Common myeloid progenitor, CD34-positive (primary cell): ENCODE measurements at regions not wholly inside any gene's neighbourhood (a gene's known extent, or its start where the extent isn't known, plus 50 kb on each side); places are given as distances from the start of the nearest gene placed in this dataset.

ENCODE experiments used
- CTCF ChIA-PET: fragments of 350-600 bp; sonication (Branson Sonifier 250); formaldehyde crosslinking; loops from one replicate; lab custom pipeline; 2021; ENCODE audit warnings: antibody characterized with exemption; lab: Charles Lee
- POLR2A ChIA-PET: fragments of 350-600 bp; sonication (Branson Sonifier 250); formaldehyde crosslinking; loops from one replicate; lab custom pipeline; 2021; ENCODE audit warnings: antibody characterized with exemption; lab: Charles Lee
- DNase-seq, 3 donors: peaks; one replicate each; pipeline versions ENCODE4 v3.0.0 to v3.0.0-alpha.2; 2013
- H3K27ac ChIP-seq, 2 experiments: 1 replicate in 1 of 2; 2 replicates in 1 of 2; pipeline ENCODE4 v1.7.0; 2013; ENCODE audit warnings: inconsistent platforms in 2 of 2, low read length in 2 of 2, mild to moderate bottlenecking in 2 of 2, low read depth in 1 of 2, moderate library complexity in 1 of 2; ENCODE audit not compliant: severe bottlenecking in 2 of 2, insufficient read depth in 1 of 2, poor library complexity in 1 of 2
- H3K27me3 ChIP-seq, 5 experiments: replicated peaks in 2 of 5; 1 replicate in 3 of 5; 2 replicates in 2 of 5; pipeline versions ENCODE4 v1.6.1 to v1.7.0; 2013; ENCODE audit warnings: low read length in 4 of 5, mild to moderate bottlenecking in 2 of 5, moderate library complexity in 2 of 5, inconsistent platforms in 1 of 5; ENCODE audit not compliant: insufficient read depth in 5 of 5, control insufficient read depth in 4 of 5
- H3K36me3 ChIP-seq, 4 experiments: 1 replicate in 2 of 4; 2 replicates in 2 of 4; pipeline versions ENCODE4 v1.6.1 to v1.7.0; 2013; ENCODE audit warnings: low read length in 3 of 4, control low read depth in 1 of 4, mild to moderate bottlenecking in 1 of 4; ENCODE audit not compliant: control insufficient read depth in 4 of 4, insufficient read depth in 4 of 4
- H3K4me1 ChIP-seq, 4 experiments: 1 replicate in 3 of 4; 2 replicates in 1 of 4; pipeline versions ENCODE4 v1.6.1 to v1.7.1; 2013; ENCODE audit warnings: low read length in 3 of 4, mild to moderate bottlenecking in 3 of 4, control low read depth in 1 of 4, inconsistent platforms in 1 of 4, moderate library complexity in 1 of 4; ENCODE audit not compliant: control insufficient read depth in 4 of 4, insufficient read depth in 4 of 4; ENCODE audit errors: control extremely low read depth in 1 of 4
- H3K4me3 ChIP-seq, 7 experiments: 1 replicate in 4 of 7; 2 replicates in 3 of 7; pipeline versions ENCODE4 v1.5.1 to v1.7.0; 2013; ENCODE audit warnings: mild to moderate bottlenecking in 7 of 7, low read length in 6 of 7, moderate library complexity in 6 of 7, inconsistent platforms in 2 of 7, low read depth in 2 of 7, control low read depth in 1 of 7; ENCODE audit not compliant: insufficient read depth in 4 of 7, control insufficient read depth in 1 of 7; ENCODE audit errors: extremely low read depth in 1 of 7
- H3K9me3 ChIP-seq, 5 experiments: 1 replicate in 4 of 5; 2 replicates in 1 of 5; pipeline versions ENCODE4 v1.6.1 to v1.7.1; 2013; ENCODE audit warnings: low read length in 4 of 5, mild to moderate bottlenecking in 2 of 5, inconsistent platforms in 1 of 5, low read depth in 1 of 5, moderate library complexity in 1 of 5; ENCODE audit not compliant: control insufficient read depth in 4 of 5, insufficient read depth in 2 of 5; ENCODE audit errors: control extremely low read depth in 1 of 5
- WGBS: methylation state at CpG from one replicate; pipeline ENCODE4 v1.1.5; 2013; ENCODE audit not compliant: insufficient coverage; 5-methylcytosine and 5-hydroxymethylcytosine counted together

GRCh38 chr3:71868876-71869275 is 83.9 kb upstream of the PROK2 start:
- H3K27ac ChIP-seq = no peak overlapping the region
- peaks cover 0 to 1% (median 0%) of the 10 kb centered on the region in 5 experiments for H3K9me3 ChIP-seq
- no peaks in the 10 kb centered on the region for H3K36me3 ChIP-seq
- no peak overlapping the region for H3K4me3 ChIP-seq
- H3K4me1 ChIP-seq = peaks cover 0 to 9% (median 1%) of the 10 kb centered on the region in 4 experiments
- DNase-seq = no peak
- no CpG with 5 or more reads among the region's 3 CpGs for WGBS
- no peaks in the 10 kb centered on the region for H3K27me3 ChIP-seq
- ChIA-PET CTCF (no interaction called here), POLR2A (interaction anchor here (0.6 kb wide), 1 partner anchor 70 kb away, joined by 4 read pairs; no protein-coding TSS in a partner anchor)

- H3K4me1 ChIP-seq = no peaks in the 10 kb centered on the region
- H3K9me3 ChIP-seq = peaks cover 0 to 6% (median 2%) of the 10 kb centered on the region in 5 experiments
- peaks cover 0 to 2% (median 0%) of the 10 kb centered on the region in 5 experiments for H3K27me3 ChIP-seq
- no peaks in the 10 kb centered on the region for H3K36me3 ChIP-seq
- no peak overlapping the region for H3K27ac ChIP-seq
- CTCF ChIA-PET = interaction anchor here (2.8 kb wide), 1 partner anchor 136 kb away, joined by 11 read pairs; no protein-coding TSS in a partner anchor
- no peak overlapping the region for H3K4me3 ChIP-seq
- no CpG with 5 or more reads among the region's 2 CpGs for WGBS
- POLR2A ChIA-PET = no interaction called here
- no peak for DNase-seq
Measured at GRCh38 chr3:71865727-71866126, 80.8 kb upstream of the PROK2 start.

GRCh38 chr3:71863563-71864190 is 78.7 kb upstream of the PROK2 start:
- Histone ChIP-seq H3K27me3 (peaks cover 0 to 2% (median 0%) of the 10 kb centered on the region in 5 experiments), H3K9me3 (peaks cover 0 to 13% (median 2%) of the 10 kb centered on the region in 5 experiments), H3K4me1 (peaks cover 0 to 2% (median 2%) of the 10 kb centered on the region in 4 experiments), H3K36me3 (no peaks in the 10 kb centered on the region), H3K27ac (no peak overlapping the region), H3K4me3 (no peak overlapping the region)
- ChIA-PET CTCF (interaction anchor here (1.0 to 7.9 kb wide), 4 partner anchors 11 to 153 kb away, joined by 4 to 59 read pairs (median 8); no protein-coding TSS in a partner anchor), POLR2A (no interaction called here)
- 100% methylated on average over 3 of the region's 5 CpGs for WGBS
- no peak for DNase-seq

GRCh38 chr3:71862371-71863140 is 77.6 kb upstream of the PROK2 start:
- peaks cover 0 to 6% (median 3%) of the 10 kb centered on the region in 4 experiments for H3K4me1 ChIP-seq
- POLR2A ChIA-PET = interaction anchor here (0.7 kb wide), 1 partner anchor 620 kb away, joined by 3 read pairs; no protein-coding TSS in a partner anchor
- WGBS = no CpG with 5 or more reads among the region's 2 CpGs
- no peak overlapping the region for H3K4me3 ChIP-seq
- peaks cover 0 to 13% (median 1%) of the 10 kb centered on the region in 5 experiments for H3K9me3 ChIP-seq
- H3K27me3 ChIP-seq = peaks cover 0 to 2% (median 0%) of the 10 kb centered on the region in 5 experiments
- CTCF ChIA-PET = interaction anchor here (1.2 to 7.9 kb wide), 2 partner anchors 23 to 152 kb away, joined by 4 to 59 read pairs; no protein-coding TSS in a partner anchor
- DNase-seq = no peak
- no peaks in the 10 kb centered on the region for H3K36me3 ChIP-seq
- H3K27ac ChIP-seq = no peak overlapping the region

- Histone ChIP-seq H3K9me3 (peaks cover 0 to 13% (median 1%) of the 10 kb centered on the region in 5 experiments), H3K4me3 (no peak overlapping the region), H3K36me3 (no peaks in the 10 kb centered on the region), H3K27me3 (peaks cover 0 to 2% (median 0%) of the 10 kb centered on the region in 5 experiments), H3K27ac (no peak overlapping the region), H3K4me1 (peaks cover 2 to 6% (median 4%) of the 10 kb centered on the region in 4 experiments)
- no CpG with 5 or more reads among the region's 3 CpGs for WGBS
- ChIA-PET CTCF (interaction anchor here (0.7 to 7.9 kb wide), 12 partner anchors 25 to 178 kb away, joined by 3 to 97 read pairs (median 4); partner anchors contain the start of gene EIF4E3), POLR2A (interaction anchor here (0.6 to 1.2 kb wide), 2 partner anchors 150 to 988 kb away, joined by 3 to 4 read pairs; no protein-coding TSS in a partner anchor)
- peak; percentile 88 to 96 (median 94) for DNase-seq
Measured at GRCh38 chr3:71859123-71859519, 74.2 kb upstream of the PROK2 start.

GRCh38 chr3:71858503-71859122 is 73.7 kb upstream of the PROK2 start:
- 16% methylated on average over 6 of the region's 11 CpGs for WGBS
- peaks cover 0 to 13% (median 1%) of the 10 kb centered on the region in 5 experiments for H3K9me3 ChIP-seq
- H3K36me3 ChIP-seq = no peaks in the 10 kb centered on the region
- no peak overlapping the region for H3K4me3 ChIP-seq
- peaks cover 0 to 2% (median 0%) of the 10 kb centered on the region in 5 experiments for H3K27me3 ChIP-seq
- H3K27ac ChIP-seq = no peak overlapping the region
- peak; percentile 11 to 61 (median 40) for DNase-seq
- peaks cover 2 to 6% (median 4%) of the 10 kb centered on the region in 4 experiments for H3K4me1 ChIP-seq
- POLR2A ChIA-PET = interaction anchor here (1.2 kb wide), 1 partner anchor 149 kb away, joined by 3 read pairs; no protein-coding TSS in a partner anchor
- CTCF ChIA-PET = interaction anchor here (0.7 to 7.9 kb wide), 12 partner anchors 24 to 177 kb away, joined by 3 to 97 read pairs (median 3); partner anchors contain the start of genes EIF4E3 and GPR27
